ENCODE measurements at regions not wholly inside any gene's neighbourhood (a gene's known extent, or its start where the extent isn't known, plus 50 kb on each side); places are given as distances from the start of the nearest gene placed in this dataset.
"Not testable (repeated sequence)": the region's sequence is repeated elsewhere in the genome, so short reads cannot be mapped to it uniquely, and the experiment has no call there.

GRCh38 chr11:46223252-46223513 lies 54.3 kb upstream of the CREB3L1 start:
- DNase-seq, result no peak

GRCh38 chr11:46222490-46223251 lies 54.8 kb upstream of the CREB3L1 start:
- no peak for DNase-seq

- DNase-seq, result no peak
These were observed 57.1 kb upstream of the CREB3L1 start for GRCh38 chr11:46220313-46220712.

- no peak for DNase-seq
These were observed 60.7 kb upstream of the CREB3L1 start for GRCh38 chr11:46216765-46217089.

- no peak for DNase-seq
These were observed 61.3 kb upstream of the CREB3L1 start for GRCh38 chr11:46216019-46216764.

GRCh38 chr11:46215208-46215931 lies 62.1 kb upstream of the CREB3L1 start:
- DNase-seq, result no peak

GRCh38 chr11:46212720-46213119 lies 64.7 kb upstream of the CREB3L1 start:
- DNase-seq, result no peak

- no peak for DNase-seq
These were observed 66.6 kb upstream of the CREB3L1 start for GRCh38 chr11:46210856-46211255.

GRCh38 chr11:46210133-46210636 lies 67.3 kb upstream of the CREB3L1 start:
- DNase-seq, result peak; percentile 22

GRCh38 chr11:46209624-46210023 lies 67.8 kb upstream of the CREB3L1 start:
- DNase-seq, result not testable (repeated sequence)

- no peak for DNase-seq
These were observed 68.7 kb upstream of the CREB3L1 start for GRCh38 chr11:46208803-46209202.

- DNase-seq, result no peak
These were observed 70.2 kb upstream of the CREB3L1 start for GRCh38 chr11:46207270-46207669.

GRCh38 chr11:46204415-46204814 lies 73.0 kb upstream of the CREB3L1 start:
- DNase-seq, result not testable (repeated sequence)

GRCh38 chr11:46203746-46204145 lies 73.7 kb upstream of the CREB3L1 start:
- DNase-seq, result no peak

- no peak for DNase-seq
These were observed 74.6 kb upstream of the CREB3L1 start for GRCh38 chr11:46202696-46203391.

- no peak for DNase-seq
These were observed 75.3 kb upstream of the CREB3L1 start for GRCh38 chr11:46202149-46202548.

GRCh38 chr11:46200537-46201281 lies 76.8 kb upstream of the CREB3L1 start:
- no peak for DNase-seq

GRCh38 chr11:46198245-46199240 lies 77.3 kb upstream of the PHF21A start:
- no peak for DNase-seq

- DNase-seq, result no peak
These were observed 76.2 kb upstream of the PHF21A start for GRCh38 chr11:46197421-46197820.

- DNase-seq, result no peak
These were observed 66.8 kb upstream of the PHF21A start for GRCh38 chr11:46188017-46188416.

- DNase-seq, result no peak
These were observed 62.6 kb upstream of the PHF21A start for GRCh38 chr11:46183819-46184218.
